ENCODE measurements at regions not wholly inside any gene's neighbourhood (a gene's known extent, or its start where the extent isn't known, plus 50 kb on each side); places are given as distances from the start of the nearest gene placed in this dataset.

DNA sequence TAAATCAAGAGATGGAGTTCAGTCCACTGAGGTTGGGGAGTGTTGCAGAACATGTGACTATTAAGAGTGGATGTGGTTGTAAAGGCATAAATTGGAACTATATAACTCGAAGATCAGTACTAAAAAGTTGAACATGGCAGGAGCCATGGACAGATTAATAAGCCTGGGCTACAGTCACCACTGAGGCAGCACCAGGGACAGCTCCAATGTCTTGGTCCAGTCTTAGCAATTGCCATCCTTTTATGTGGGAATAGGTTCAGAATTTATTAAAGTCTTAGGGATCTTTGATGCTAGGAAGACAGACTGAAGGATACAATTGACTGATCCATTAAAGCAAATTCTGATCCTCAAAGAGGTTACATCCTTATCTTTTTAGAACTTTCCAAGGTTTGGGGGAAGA is 156.6 kb downstream of the ADRA2A start:
- no peaks in the 10 kb centered on the region for H3K9me3 ChIP-seq (ENCODE audit: severe bottlenecking)
- H3K27me3 ChIP-seq (ENCODE audit: insufficient read depth, poor library complexity, severe bottlenecking): no peaks in the 10 kb centered on the region
- no peaks in the 10 kb centered on the region for H3K36me3 ChIP-seq (ENCODE audit: low read depth)
- ATAC-seq (ENCODE audit: low read depth) (no peak), DNase-seq (ENCODE audit: low spot score) (no peak)
- H3K4me3 ChIP-seq (ENCODE audit: severe bottlenecking): no peak overlapping the region
- no peak overlapping the region for H3K27ac ChIP-seq (ENCODE audit: poor library complexity, severe bottlenecking)
- H3K4me1 ChIP-seq (ENCODE audit: insufficient read depth, poor library complexity, severe bottlenecking): no peaks in the 10 kb centered on the region
- TF ChIP-seq, protein P1, sequence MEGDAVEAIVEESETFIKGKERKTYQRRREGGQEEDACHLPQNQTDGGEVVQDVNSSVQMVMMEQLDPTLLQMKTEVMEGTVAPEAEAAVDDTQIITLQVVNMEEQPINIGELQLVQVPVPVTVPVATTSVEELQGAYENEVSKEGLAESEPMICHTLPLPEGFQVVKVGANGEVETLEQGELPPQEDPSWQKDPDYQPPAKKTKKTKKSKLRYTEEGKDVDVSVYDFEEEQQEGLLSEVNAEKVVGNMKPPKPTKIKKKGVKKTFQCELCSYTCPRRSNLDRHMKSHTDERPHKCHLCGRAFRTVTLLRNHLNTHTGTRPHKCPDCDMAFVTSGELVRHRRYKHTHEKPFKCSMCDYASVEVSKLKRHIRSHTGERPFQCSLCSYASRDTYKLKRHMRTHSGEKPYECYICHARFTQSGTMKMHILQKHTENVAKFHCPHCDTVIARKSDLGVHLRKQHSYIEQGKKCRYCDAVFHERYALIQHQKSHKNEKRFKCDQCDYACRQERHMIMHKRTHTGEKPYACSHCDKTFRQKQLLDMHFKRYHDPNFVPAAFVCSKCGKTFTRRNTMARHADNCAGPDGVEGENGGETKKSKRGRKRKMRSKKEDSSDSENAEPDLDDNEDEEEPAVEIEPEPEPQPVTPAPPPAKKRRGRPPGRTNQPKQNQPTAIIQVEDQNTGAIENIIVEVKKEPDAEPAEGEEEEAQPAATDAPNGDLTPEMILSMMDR (IDR thresholded peaks at IDR 0.05; ENCODE audit: poor library complexity, severe bottlenecking): no peak

- H3K4me3 ChIP-seq (ENCODE audit: severe bottlenecking): no peak overlapping the region
- ATAC-seq (ENCODE audit: low read depth) (no peak), DNase-seq (ENCODE audit: low spot score) (no peak)
- no peaks in the 10 kb centered on the region for H3K4me1 ChIP-seq (ENCODE audit: insufficient read depth, poor library complexity, severe bottlenecking)
- no peak overlapping the region for H3K27ac ChIP-seq (ENCODE audit: poor library complexity, severe bottlenecking)
- no peaks in the 10 kb centered on the region for H3K9me3 ChIP-seq (ENCODE audit: severe bottlenecking)
- TF ChIP-seq, protein P1 (IDR thresholded peaks at IDR 0.05; ENCODE audit: poor library complexity, severe bottlenecking): no peak
- H3K36me3 ChIP-seq (ENCODE audit: low read depth): no peaks in the 10 kb centered on the region
- no peaks in the 10 kb centered on the region for H3K27me3 ChIP-seq (ENCODE audit: insufficient read depth, poor library complexity, severe bottlenecking)
Observed at GRCh38 chr10:111234234-111234913, 157.5 kb downstream of the ADRA2A start.

DNA sequence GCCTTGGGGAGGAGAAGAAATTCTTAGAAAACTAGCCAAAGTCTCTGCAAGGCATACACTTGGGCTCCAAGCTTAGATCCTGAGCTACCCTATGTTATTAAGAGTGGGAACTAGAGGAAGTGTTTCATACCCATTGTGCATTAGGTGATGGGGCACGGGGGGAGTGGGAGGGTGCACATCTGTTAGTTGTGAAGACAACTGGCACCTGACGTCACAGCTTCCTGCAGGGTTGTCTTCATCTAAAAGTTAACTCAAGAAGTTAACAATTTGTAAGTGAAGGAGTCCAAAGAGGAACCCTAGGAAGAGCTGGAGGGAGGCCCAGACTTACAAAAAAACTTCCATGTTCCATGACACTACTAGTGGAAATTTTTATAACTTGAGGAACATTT is 158.1 kb downstream of the ADRA2A start:
- Histone ChIP-seq H3K27ac (ENCODE audit: poor library complexity, severe bottlenecking) (no peak overlapping the region), H3K4me1 (ENCODE audit: insufficient read depth, poor library complexity, severe bottlenecking) (no peaks in the 10 kb centered on the region), H3K27me3 (ENCODE audit: insufficient read depth, poor library complexity, severe bottlenecking) (no peaks in the 10 kb centered on the region), H3K4me3 (ENCODE audit: severe bottlenecking) (no peak overlapping the region), H3K9me3 (ENCODE audit: severe bottlenecking) (no peaks in the 10 kb centered on the region), H3K36me3 (ENCODE audit: low read depth) (no peaks in the 10 kb centered on the region)
- DNase-seq (ENCODE audit: low spot score): no peak
- ATAC-seq (ENCODE audit: low read depth): no peak
- TF ChIP-seq, protein P1 (IDR thresholded peaks at IDR 0.05; ENCODE audit: poor library complexity, severe bottlenecking): no peak

DNA sequence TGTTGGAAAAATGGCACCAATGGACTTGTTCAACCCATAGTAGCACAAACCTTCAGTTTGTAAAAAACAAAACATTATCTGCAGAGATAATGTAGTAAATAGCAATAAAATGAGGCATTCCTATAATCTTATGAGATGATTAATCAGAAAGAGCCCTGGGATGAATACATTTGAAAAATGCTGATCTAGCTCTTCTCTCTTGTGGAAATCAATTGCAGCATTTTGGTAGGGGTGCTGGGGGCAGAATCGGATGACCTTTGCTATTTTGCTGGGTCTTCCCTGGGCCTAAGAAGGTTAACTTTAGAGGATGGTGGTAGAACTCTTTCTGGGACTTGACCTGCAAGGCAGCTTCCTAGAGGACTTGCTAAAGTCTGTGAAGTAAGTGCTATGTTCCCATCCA is 163.5 kb downstream of the ADRA2A start:
- Histone ChIP-seq H3K27me3 (ENCODE audit: insufficient read depth, poor library complexity, severe bottlenecking) (no peaks in the 10 kb centered on the region), H3K4me1 (ENCODE audit: insufficient read depth, poor library complexity, severe bottlenecking) (no peaks in the 10 kb centered on the region), H3K36me3 (ENCODE audit: low read depth) (no peaks in the 10 kb centered on the region), H3K9me3 (ENCODE audit: severe bottlenecking) (no peaks in the 10 kb centered on the region), H3K27ac (ENCODE audit: poor library complexity, severe bottlenecking) (no peak overlapping the region), H3K4me3 (ENCODE audit: severe bottlenecking) (no peak overlapping the region)
- ATAC-seq (ENCODE audit: low read depth) (no peak), DNase-seq (ENCODE audit: low spot score) (no peak)
- TF ChIP-seq, protein P1 (IDR thresholded peaks at IDR 0.05; ENCODE audit: poor library complexity, severe bottlenecking): no peak

- no peaks in the 10 kb centered on the region for H3K36me3 ChIP-seq (ENCODE audit: low read depth)
- no peak for ATAC-seq (ENCODE audit: low read depth)
- TF ChIP-seq, protein P1 (IDR thresholded peaks at IDR 0.05; ENCODE audit: poor library complexity, severe bottlenecking): no peak
- no peak overlapping the region for H3K4me3 ChIP-seq (ENCODE audit: severe bottlenecking)
- no peaks in the 10 kb centered on the region for H3K4me1 ChIP-seq (ENCODE audit: insufficient read depth, poor library complexity, severe bottlenecking)
- no peaks in the 10 kb centered on the region for H3K27me3 ChIP-seq (ENCODE audit: insufficient read depth, poor library complexity, severe bottlenecking)
- H3K27ac ChIP-seq (ENCODE audit: poor library complexity, severe bottlenecking): no peak overlapping the region
- DNase-seq (ENCODE audit: low spot score): no peak
- no peaks in the 10 kb centered on the region for H3K9me3 ChIP-seq (ENCODE audit: severe bottlenecking)
Observed at GRCh38 chr10:111243126-111243525, 166.3 kb downstream of the ADRA2A start.

Measured in RWPE2 (cell line).